Breast epithelium (tissue), 4 donors: ENCODE measurements at regions not wholly inside any gene's neighbourhood (a gene's known extent, or its start where the extent isn't known, plus 50 kb on each side); places are given as distances from the start of the nearest gene placed in this dataset.

Experiments used
- DNase-seq, 2 donors: peaks; one replicate each; pipeline ENCODE4 v3.0.0-alpha.2; 2019; ENCODE audit warnings: low spot score in 2 of 2
- H3K27ac ChIP-seq, 2 donors: fragments of 200-600 bp; sonication (generic) in 1 of 2; one replicate each; pipeline ENCODE4 v1.5.1; 2016 to 2019; ENCODE audit warnings: mild to moderate bottlenecking in 1 of 2
- H3K27me3 ChIP-seq, 2 donors: fragments of 200-600 bp; sonication (generic) in 1 of 2; one replicate each; pipeline versions ENCODE4 v1.5.1 to v1.6.0; 2017 to 2019; ENCODE audit warnings: control low read depth in 1 of 2, mild to moderate bottlenecking in 1 of 2
- H3K36me3 ChIP-seq: fragments of 200-600 bp; one replicate; pipeline ENCODE4 v1.5.1; 2019
- H3K4me1 ChIP-seq, 2 donors: fragments of 200-600 bp; sonication (generic); one replicate each; pipeline ENCODE4 v1.5.1; 2016 to 2019; ENCODE audit warnings: control low read depth in 1 of 2
- H3K4me3 ChIP-seq, 3 donors: fragments of 200-600 bp; sonication (generic); 1 replicate in 2 of 3; 2 replicates in 1 of 3; pipeline ENCODE4 v1.5.1; 2016 to 2019; ENCODE audit warnings: mild to moderate bottlenecking in 3 of 3, moderate library complexity in 2 of 3
- H3K9me3 ChIP-seq, 2 donors: fragments of 200-600 bp; sonication (generic) in 1 of 2; one replicate each; pipeline ENCODE4 v1.5.1; 2016 to 2019; ENCODE audit warnings: control low read depth in 1 of 2
- CTCF ChIP-seq, 3 donors: fragments of 450-650 bp; IDR thresholded peaks; one replicate each; pipeline ENCODE4 v1.5.1; 2016 to 2017; ENCODE audit warnings: antibody characterized with exemption in 3 of 3, mild to moderate bottlenecking in 3 of 3, moderate library complexity in 3 of 3
- POLR2A ChIP-seq: fragments of 450-650 bp; IDR thresholded peaks from one replicate; pipeline ENCODE4 v1.6.1; 2016; ENCODE audit warnings: antibody characterized with exemption, mild to moderate bottlenecking, moderate library complexity
- POLR2AphosphoS5 ChIP-seq, 3 donors: sonication (generic); formaldehyde crosslinking; IDR thresholded peaks; one replicate each; pipeline ENCODE4 v1.6.1; 2017; ENCODE audit warnings: antibody characterized with exemption in 3 of 3
- intact Hi-C: fragments of 100-400 bp; cut with DNase I; formaldehyde crosslinking; loops from one replicate; pipeline ENCODE4 v1.15.1; 2023; ENCODE audit warnings: low total_unique reads

DNA sequence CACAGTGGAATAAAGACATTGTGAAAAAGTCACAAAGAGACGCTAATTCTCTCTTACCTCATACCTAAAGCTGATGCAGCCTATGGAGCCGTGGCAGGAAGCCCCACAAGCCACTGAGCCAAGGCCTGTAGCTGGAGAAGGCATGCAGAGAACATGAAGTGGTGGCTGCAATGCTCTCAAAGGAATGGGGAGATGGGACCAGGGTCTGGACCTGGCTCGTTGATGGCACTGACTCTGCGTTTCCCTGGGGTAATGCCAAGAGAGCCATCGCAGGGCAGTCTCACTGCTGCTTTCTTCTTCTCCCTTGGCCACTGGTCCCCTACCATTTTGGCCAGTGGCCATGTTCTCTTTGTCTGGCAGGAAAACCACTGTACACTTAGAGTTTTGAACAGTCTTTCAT is 329.9 kb upstream of the ZMIZ1 start:
- no peak for DNase-seq
- H3K27ac ChIP-seq: no peak overlapping the region
- no peak overlapping the region for H3K4me3 ChIP-seq
- H3K4me1 ChIP-seq: no peaks in the 10 kb centered on the region
- no peaks in the 10 kb centered on the region for H3K9me3 ChIP-seq
- TF ChIP-seq POLR2A (no peak), POLR2AphosphoS5 (IDR thresholded peaks at IDR 0.05) (no peak), CTCF (IDR thresholded peaks at IDR 0.05) (no peak)
- no peaks in the 10 kb centered on the region for H3K27me3 ChIP-seq
- no peaks in the 10 kb centered on the region for H3K36me3 ChIP-seq
- intact Hi-C loops: no loop called here

DNA sequence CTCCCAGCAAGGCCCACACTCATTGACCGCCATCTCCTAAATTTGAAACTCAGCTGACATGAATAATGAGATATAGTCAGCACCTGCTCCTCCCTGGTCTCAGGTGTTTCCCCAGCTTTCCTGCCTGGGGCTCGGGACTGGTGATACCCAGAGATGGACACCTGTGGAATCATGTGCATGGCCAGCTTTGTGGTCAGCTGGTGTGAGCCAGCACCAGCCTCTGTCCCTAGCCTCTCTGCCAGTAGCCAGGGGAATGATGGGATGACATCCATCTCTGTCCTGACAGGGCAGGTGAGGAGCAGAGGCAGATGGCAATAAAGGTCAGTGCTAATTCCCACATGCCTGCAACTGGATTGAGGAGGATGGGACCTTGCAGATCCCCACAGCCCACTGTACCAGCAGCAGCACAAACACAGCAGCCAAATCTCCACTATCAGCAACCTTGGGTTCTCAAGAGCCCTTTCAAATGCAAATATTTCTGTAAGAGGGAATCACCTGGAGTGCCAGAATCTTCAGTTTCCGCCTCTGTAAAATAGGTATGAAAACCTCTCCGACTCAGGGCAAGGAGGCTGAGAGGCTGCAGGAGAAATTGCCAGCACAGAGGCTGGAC is 329.2 kb upstream of the ZMIZ1 start:
- intact Hi-C loops: no loop called here
- H3K9me3 ChIP-seq: no peaks in the 10 kb centered on the region
- H3K4me1 ChIP-seq: no peaks in the 10 kb centered on the region

GRCh38 chr10:78740976-78741915 is 327.5 kb upstream of the ZMIZ1 start:
- no peak overlapping the region for H3K27ac ChIP-seq
- no peaks in the 10 kb centered on the region for H3K27me3 ChIP-seq
- no peaks in the 10 kb centered on the region for H3K36me3 ChIP-seq
- no peak for DNase-seq
- intact Hi-C loops: no loop called here
- no peaks in the 10 kb centered on the region for H3K9me3 ChIP-seq
- TF ChIP-seq CTCF (IDR thresholded peaks at IDR 0.05) (no peak), POLR2AphosphoS5 (IDR thresholded peaks at IDR 0.05) (no peak), POLR2A (no peak)
- no peaks in the 10 kb centered on the region for H3K4me1 ChIP-seq
- no peak overlapping the region for H3K4me3 ChIP-seq

More for the DNA sequence above, 329.2 kb upstream of the ZMIZ1 start:
- no peak for TF ChIP-seq POLR2AphosphoS5 (IDR thresholded peaks at IDR 0.05)
- no peak for TF ChIP-seq POLR2A
- TF ChIP-seq CTCF (IDR thresholded peaks at IDR 0.05): no peak
- DNase-seq: no peak
- Histone ChIP-seq H3K27ac (no peak overlapping the region), H3K4me3 (no peak overlapping the region), H3K27me3 (no peaks in the 10 kb centered on the region), H3K36me3 (no peaks in the 10 kb centered on the region)

GRCh38 chr10:78742406-78742729 is 326.4 kb upstream of the ZMIZ1 start:
- no peak overlapping the region for H3K4me3 ChIP-seq
- H3K4me1 ChIP-seq: no peaks in the 10 kb centered on the region
- no peaks in the 10 kb centered on the region for H3K9me3 ChIP-seq
- no peaks in the 10 kb centered on the region for H3K36me3 ChIP-seq
- DNase-seq: no peak
- no peaks in the 10 kb centered on the region for H3K27me3 ChIP-seq
- intact Hi-C loops: no loop called here
- H3K27ac ChIP-seq: no peak overlapping the region
- no peak for TF ChIP-seq CTCF (IDR thresholded peaks at IDR 0.05)
- no peak for TF ChIP-seq POLR2A
- no peak for TF ChIP-seq POLR2AphosphoS5 (IDR thresholded peaks at IDR 0.05)
